ENCODE measurements at regions not wholly inside any gene's neighbourhood (a gene's known extent, or its start where the extent isn't known, plus 50 kb on each side); places are given as distances from the start of the nearest gene placed in this dataset.

GRCh38 chr13:84044805-84045204 is 162.5 kb upstream of the SLITRK1 start:
- TF ChIP-seq CTCF (IDR thresholded peaks at IDR 0.05 in 4 of 5, conservative IDR thresholded peaks at IDR 0.05 in 1 of 5) (no peak), POLR2A (IDR thresholded peaks at IDR 0.05) (no peak)
